Liver (tissue), 7 donors: ENCODE measurements at regions not wholly inside any gene's neighbourhood (a gene's known extent, or its start where the extent isn't known, plus 50 kb on each side); places are given as distances from the start of the nearest gene placed in this dataset.

Source experiments
- DNase-seq: peaks from one replicate; pipeline ENCODE4 v3.0.0-alpha.2; 2017; ENCODE audit warnings: low spot score
- H3K27ac ChIP-seq, 2 donors: one replicate each; pipeline ENCODE4 v1.7.0; 2013; ENCODE audit warnings: inconsistent platforms in 2 of 2, low read length in 2 of 2, control low read depth in 1 of 2, low read depth in 1 of 2, mild to moderate bottlenecking in 1 of 2
- H3K27me3 ChIP-seq, 4 donors: one replicate each; pipeline versions ENCODE4 v1.6.1 to v1.7.0; 2013; ENCODE audit warnings: low read length in 3 of 4, inconsistent platforms in 1 of 4, mild to moderate bottlenecking in 1 of 4, moderate library complexity in 1 of 4; ENCODE audit not compliant: control insufficient read depth in 4 of 4, insufficient read depth in 4 of 4
- H3K36me3 ChIP-seq, 4 donors: one replicate each; pipeline versions ENCODE4 v1.6.1 to v1.7.0; 2013; ENCODE audit warnings: low read length in 3 of 4, mild to moderate bottlenecking in 3 of 4, low read depth in 1 of 4, moderate library complexity in 1 of 4; ENCODE audit not compliant: control insufficient read depth in 4 of 4, insufficient read depth in 3 of 4
- H3K4me1 ChIP-seq, 4 donors: one replicate each; pipeline versions ENCODE4 v1.6.1 to v1.7.0; 2013; ENCODE audit warnings: low read length in 3 of 4, mild to moderate bottlenecking in 3 of 4, moderate library complexity in 1 of 4; ENCODE audit not compliant: control insufficient read depth in 4 of 4, insufficient read depth in 4 of 4
- H3K4me3 ChIP-seq, 3 donors: one replicate each; pipeline versions ENCODE4 v1.6.1 to v1.7.0; 2013; ENCODE audit warnings: low read length in 3 of 3, control low read depth in 1 of 3, low read depth in 1 of 3, mild to moderate bottlenecking in 1 of 3
- H3K9ac ChIP-seq, 2 donors: one replicate each; pipeline ENCODE4 v1.7.0; 2013; ENCODE audit warnings: low read length in 2 of 2, mild to moderate bottlenecking in 2 of 2, moderate library complexity in 2 of 2, control low read depth in 1 of 2, low read depth in 1 of 2
- H3K9me3 ChIP-seq, 4 donors: one replicate each; pipeline versions ENCODE4 v1.6.1 to v1.7.0; 2013; ENCODE audit warnings: low read length in 3 of 4; ENCODE audit not compliant: control insufficient read depth in 4 of 4
- EGR1 ChIP-seq, 2 donors: IDR thresholded peaks; 2 replicates each; pipeline ENCODE4 v1.6.1; 2016 to 2018; ENCODE audit warnings: antibody characterized with exemption in 2 of 2, low read depth in 2 of 2
- FOXA1 ChIP-seq: IDR thresholded peaks from 2 replicates; pipeline ENCODE4 v1.6.1; 2016; ENCODE audit warnings: antibody characterized with exemption
- FOXA2 ChIP-seq: IDR thresholded peaks from 2 replicates; pipeline ENCODE4 v1.6.1; 2016; ENCODE audit warnings: antibody characterized with exemption
- GABPA ChIP-seq, 2 donors: IDR thresholded peaks in 1 of 2; conservative IDR thresholded peaks in 1 of 2; 2 replicates each; pipeline ENCODE4 v1.6.1; 2016; ENCODE audit warnings: antibody characterized with exemption in 2 of 2, mild to moderate bottlenecking in 1 of 2, moderate library complexity in 1 of 2
- HNF4A ChIP-seq, 2 donors: conservative IDR thresholded peaks; 2 replicates each; pipeline ENCODE4 v1.6.1; 2016; ENCODE audit warnings: antibody characterized with exemption in 2 of 2, mild to moderate bottlenecking in 2 of 2
- HNF4G ChIP-seq: IDR thresholded peaks from 2 replicates; pipeline ENCODE4 v1.6.1; 2016; ENCODE audit warnings: antibody characterized with exemption
- JUND ChIP-seq, 2 donors: IDR thresholded peaks; 2 replicates each; pipeline ENCODE4 v1.6.1; 2016; ENCODE audit warnings: antibody characterized with exemption in 2 of 2
- NR2F2 ChIP-seq: IDR thresholded peaks from 2 replicates; pipeline ENCODE4 v1.6.1; 2016; ENCODE audit warnings: antibody characterized with exemption
- RAD21 ChIP-seq, 2 donors: IDR thresholded peaks; 2 replicates each; pipeline ENCODE4 v1.6.1; 2016; ENCODE audit warnings: antibody characterized with exemption in 2 of 2, mild to moderate bottlenecking in 2 of 2
- RXRA ChIP-seq, 2 donors: IDR thresholded peaks; 2 replicates each; pipeline ENCODE4 v1.6.1; 2017 to 2018; ENCODE audit warnings: antibody characterized with exemption in 2 of 2, mild to moderate bottlenecking in 1 of 2
- SP1 ChIP-seq: IDR thresholded peaks from 2 replicates; pipeline ENCODE4 v1.6.1; 2018; ENCODE audit warnings: antibody characterized with exemption, mild to moderate bottlenecking
- TAF1 ChIP-seq: conservative IDR thresholded peaks from 2 replicates; pipeline ENCODE4 v1.6.1; 2016; ENCODE audit warnings: antibody characterized with exemption, mild to moderate bottlenecking
- YY1 ChIP-seq: IDR thresholded peaks from 2 replicates; pipeline ENCODE4 v1.6.1; 2016; ENCODE audit warnings: antibody characterized with exemption, mild to moderate bottlenecking
- WGBS: extraction: QIAGEN DNeasy Blood & Tissue Kit; methylation state at CpG from one replicate; pipeline ENCODE4 v1.1.7; 2013; 5-methylcytosine and 5-hydroxymethylcytosine counted together
- TF ChIP-seq, protein P1 (sequence below): IDR thresholded peaks from 2 replicates; pipeline ENCODE4 v1.6.1; 2016; ENCODE audit warnings: antibody characterized with exemption
- TF ChIP-seq, protein P2 (sequence below): IDR thresholded peaks from 2 replicates; pipeline ENCODE4 v1.6.1; 2016; ENCODE audit warnings: antibody characterized with exemption
- TF ChIP-seq, protein P3 (sequence below): IDR thresholded peaks from 2 replicates; pipeline ENCODE4 v1.6.1; 2016; ENCODE audit warnings: antibody characterized with exemption
- TF ChIP-seq, protein P4 (sequence below): IDR thresholded peaks from 2 replicates; pipeline ENCODE4 v1.6.1; 2016; ENCODE audit warnings: antibody characterized with exemption, mild to moderate bottlenecking
- donor health status: healthy.
- donor health status: healthy.
- donor health status: healthy.
- donor health status: healthy.

DNA sequence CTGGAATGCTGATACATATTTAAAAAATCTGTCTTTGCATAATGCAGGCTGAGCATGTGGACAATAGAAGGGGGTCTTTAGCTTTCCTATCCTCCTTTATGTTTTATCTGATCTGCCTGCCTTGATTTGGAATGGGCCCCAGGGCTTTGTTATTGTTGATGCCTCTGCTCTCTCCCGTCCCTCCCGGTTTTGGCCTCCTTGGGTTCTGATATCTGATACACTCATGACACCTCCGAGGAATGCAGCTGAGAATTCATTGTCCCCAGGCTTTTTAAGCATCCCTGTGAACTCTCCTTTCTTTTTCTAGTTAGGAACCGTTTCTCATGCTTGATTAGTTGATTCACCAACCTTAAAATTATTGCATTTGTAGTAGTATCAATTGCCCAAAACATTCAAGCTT is 185.5 kb upstream of the RALGAPA2 start:
- 9% methylated on average over 4 of the region's 4 CpGs for WGBS
- Histone ChIP-seq H3K9me3 (peaks cover 0 to 2% (median under 1%) of the 10 kb centered on the region in 4 donors), H3K4me3 (no peak overlapping the region), H3K9ac (no peak overlapping the region), H3K27me3 (peaks cover 0 to 3% (median 0%) of the 10 kb centered on the region in 4 donors), H3K36me3 (no peaks in the 10 kb centered on the region), H3K27ac (no peak overlapping the region), H3K4me1 (no peaks in the 10 kb centered on the region)
- no peak for DNase-seq
- TF ChIP-seq EGR1 (IDR thresholded peaks at IDR 0.05; ENCODE audit: low read depth in 2 of 2) (no peak), RAD21 (IDR thresholded peaks at IDR 0.05) (no peak)

DNA sequence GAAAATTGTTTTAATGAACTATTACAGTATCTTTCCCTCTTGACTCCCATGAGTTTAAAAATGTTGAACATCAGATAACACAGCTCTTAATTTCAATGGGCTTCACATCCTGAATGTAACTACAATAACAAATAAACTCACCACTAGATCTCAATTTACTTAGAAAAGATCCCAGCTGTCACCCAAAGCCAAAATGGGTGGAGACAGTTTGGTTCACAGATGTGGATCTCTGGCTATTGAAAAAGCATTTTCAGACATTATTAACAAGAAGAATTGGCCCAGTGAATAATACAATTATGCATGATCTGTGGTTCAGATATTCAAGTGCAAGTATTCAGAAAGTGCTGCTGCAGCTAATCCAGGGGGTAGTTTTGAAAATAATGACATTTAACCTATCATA is 184.7 kb upstream of the RALGAPA2 start:
- H3K27me3 ChIP-seq = peaks cover 0 to 6% (median under 1%) of the 10 kb centered on the region in 4 donors
- H3K9ac ChIP-seq = no peak overlapping the region
- H3K27ac ChIP-seq = no peak overlapping the region
- H3K4me3 ChIP-seq = no peak overlapping the region
- DNase-seq = no peak
- no peaks in the 10 kb centered on the region for H3K4me1 ChIP-seq
- H3K36me3 ChIP-seq = no peaks in the 10 kb centered on the region
- no peak for TF ChIP-seq YY1
- TF ChIP-seq, protein P1, sequence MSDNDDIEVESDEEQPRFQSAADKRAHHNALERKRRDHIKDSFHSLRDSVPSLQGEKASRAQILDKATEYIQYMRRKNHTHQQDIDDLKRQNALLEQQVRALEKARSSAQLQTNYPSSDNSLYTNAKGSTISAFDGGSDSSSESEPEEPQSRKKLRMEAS = no peak
- TF ChIP-seq SP1 = no peak
- no peak for TF ChIP-seq RXRA (IDR thresholded peaks at IDR 0.05)
- no peak for TF ChIP-seq FOXA2
- no peak for TF ChIP-seq EGR1 (IDR thresholded peaks at IDR 0.05; ENCODE audit: low read depth in 2 of 2)
- TF ChIP-seq, protein P2, sequence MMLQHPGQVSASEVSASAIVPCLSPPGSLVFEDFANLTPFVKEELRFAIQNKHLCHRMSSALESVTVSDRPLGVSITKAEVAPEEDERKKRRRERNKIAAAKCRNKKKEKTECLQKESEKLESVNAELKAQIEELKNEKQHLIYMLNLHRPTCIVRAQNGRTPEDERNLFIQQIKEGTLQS = no peak
- no peak for TF ChIP-seq FOXA1
- no peak for TF ChIP-seq HNF4A (conservative IDR thresholded peaks at IDR 0.05)
- H3K9me3 ChIP-seq = peaks cover 0 to 2% (median under 1%) of the 10 kb centered on the region in 4 donors

DNA sequence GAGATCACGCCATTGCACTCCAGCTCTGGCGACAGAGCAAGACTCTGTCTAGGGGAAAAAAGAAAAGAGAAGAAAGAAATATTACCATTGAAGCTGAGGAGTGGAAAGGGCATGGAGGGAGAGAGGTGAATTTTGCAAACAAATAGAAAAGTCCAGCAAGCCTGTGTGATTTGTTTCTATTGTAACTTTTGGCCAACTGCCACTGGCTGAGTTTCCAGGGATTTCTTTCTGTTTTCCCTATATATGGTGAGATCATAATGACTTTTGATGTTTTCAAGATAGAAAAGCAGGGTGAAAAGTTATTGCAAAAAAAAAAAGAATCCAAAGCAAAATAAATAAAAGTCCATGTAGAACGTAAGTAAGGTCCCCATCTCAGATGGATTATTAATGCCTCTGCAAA is 184.2 kb upstream of the RALGAPA2 start:
- Histone ChIP-seq H3K9me3 (no peaks in the 10 kb centered on the region), H3K4me1 (no peaks in the 10 kb centered on the region), H3K9ac (no peak overlapping the region), H3K36me3 (no peaks in the 10 kb centered on the region), H3K27ac (no peak overlapping the region), H3K4me3 (no peak overlapping the region), H3K27me3 (peaks cover 0 to 7% (median 2%) of the 10 kb centered on the region in 4 donors)
- no peak for DNase-seq
- WGBS = 92% methylated on average over 3 of the region's 3 CpGs
- TF ChIP-seq HNF4A (conservative IDR thresholded peaks at IDR 0.05) (no peak), TAF1 (no peak), FOXA1 (no peak), HNF4G (no peak), YY1 (no peak), GABPA (IDR thresholded peaks at IDR 0.05 in 1 of 2, conservative IDR thresholded peaks at IDR 0.05 in 1 of 2) (no peak), SP1 (no peak), JUND (IDR thresholded peaks at IDR 0.05) (no peak), NR2F2 (no peak)
- TF ChIP-seq, protein P3, sequence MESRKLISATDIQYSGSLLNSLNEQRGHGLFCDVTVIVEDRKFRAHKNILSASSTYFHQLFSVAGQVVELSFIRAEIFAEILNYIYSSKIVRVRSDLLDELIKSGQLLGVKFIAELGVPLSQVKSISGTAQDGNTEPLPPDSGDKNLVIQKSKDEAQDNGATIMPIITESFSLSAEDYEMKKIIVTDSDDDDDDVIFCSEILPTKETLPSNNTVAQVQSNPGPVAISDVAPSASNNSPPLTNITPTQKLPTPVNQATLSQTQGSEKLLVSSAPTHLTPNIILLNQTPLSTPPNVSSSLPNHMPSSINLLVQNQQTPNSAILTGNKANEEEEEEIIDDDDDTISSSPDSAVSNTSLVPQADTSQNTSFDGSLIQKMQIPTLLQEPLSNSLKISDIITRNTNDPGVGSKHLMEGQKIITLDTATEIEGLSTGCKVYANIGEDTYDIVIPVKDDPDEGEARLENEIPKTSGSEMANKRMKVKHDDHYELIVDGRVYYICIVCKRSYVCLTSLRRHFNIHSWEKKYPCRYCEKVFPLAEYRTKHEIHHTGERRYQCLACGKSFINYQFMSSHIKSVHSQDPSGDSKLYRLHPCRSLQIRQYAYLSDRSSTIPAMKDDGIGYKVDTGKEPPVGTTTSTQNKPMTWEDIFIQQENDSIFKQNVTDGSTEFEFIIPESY = no peak
- TF ChIP-seq, protein P4, sequence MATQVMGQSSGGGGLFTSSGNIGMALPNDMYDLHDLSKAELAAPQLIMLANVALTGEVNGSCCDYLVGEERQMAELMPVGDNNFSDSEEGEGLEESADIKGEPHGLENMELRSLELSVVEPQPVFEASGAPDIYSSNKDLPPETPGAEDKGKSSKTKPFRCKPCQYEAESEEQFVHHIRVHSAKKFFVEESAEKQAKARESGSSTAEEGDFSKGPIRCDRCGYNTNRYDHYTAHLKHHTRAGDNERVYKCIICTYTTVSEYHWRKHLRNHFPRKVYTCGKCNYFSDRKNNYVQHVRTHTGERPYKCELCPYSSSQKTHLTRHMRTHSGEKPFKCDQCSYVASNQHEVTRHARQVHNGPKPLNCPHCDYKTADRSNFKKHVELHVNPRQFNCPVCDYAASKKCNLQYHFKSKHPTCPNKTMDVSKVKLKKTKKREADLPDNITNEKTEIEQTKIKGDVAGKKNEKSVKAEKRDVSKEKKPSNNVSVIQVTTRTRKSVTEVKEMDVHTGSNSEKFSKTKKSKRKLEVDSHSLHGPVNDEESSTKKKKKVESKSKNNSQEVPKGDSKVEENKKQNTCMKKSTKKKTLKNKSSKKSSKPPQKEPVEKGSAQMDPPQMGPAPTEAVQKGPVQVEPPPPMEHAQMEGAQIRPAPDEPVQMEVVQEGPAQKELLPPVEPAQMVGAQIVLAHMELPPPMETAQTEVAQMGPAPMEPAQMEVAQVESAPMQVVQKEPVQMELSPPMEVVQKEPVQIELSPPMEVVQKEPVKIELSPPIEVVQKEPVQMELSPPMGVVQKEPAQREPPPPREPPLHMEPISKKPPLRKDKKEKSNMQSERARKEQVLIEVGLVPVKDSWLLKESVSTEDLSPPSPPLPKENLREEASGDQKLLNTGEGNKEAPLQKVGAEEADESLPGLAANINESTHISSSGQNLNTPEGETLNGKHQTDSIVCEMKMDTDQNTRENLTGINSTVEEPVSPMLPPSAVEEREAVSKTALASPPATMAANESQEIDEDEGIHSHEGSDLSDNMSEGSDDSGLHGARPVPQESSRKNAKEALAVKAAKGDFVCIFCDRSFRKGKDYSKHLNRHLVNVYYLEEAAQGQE = no peak
